ENCODE measurements at regions not wholly inside any gene's neighbourhood (a gene's known extent, or its start where the extent isn't known, plus 50 kb on each side); places are given as distances from the start of the nearest gene placed in this dataset.

DNA sequence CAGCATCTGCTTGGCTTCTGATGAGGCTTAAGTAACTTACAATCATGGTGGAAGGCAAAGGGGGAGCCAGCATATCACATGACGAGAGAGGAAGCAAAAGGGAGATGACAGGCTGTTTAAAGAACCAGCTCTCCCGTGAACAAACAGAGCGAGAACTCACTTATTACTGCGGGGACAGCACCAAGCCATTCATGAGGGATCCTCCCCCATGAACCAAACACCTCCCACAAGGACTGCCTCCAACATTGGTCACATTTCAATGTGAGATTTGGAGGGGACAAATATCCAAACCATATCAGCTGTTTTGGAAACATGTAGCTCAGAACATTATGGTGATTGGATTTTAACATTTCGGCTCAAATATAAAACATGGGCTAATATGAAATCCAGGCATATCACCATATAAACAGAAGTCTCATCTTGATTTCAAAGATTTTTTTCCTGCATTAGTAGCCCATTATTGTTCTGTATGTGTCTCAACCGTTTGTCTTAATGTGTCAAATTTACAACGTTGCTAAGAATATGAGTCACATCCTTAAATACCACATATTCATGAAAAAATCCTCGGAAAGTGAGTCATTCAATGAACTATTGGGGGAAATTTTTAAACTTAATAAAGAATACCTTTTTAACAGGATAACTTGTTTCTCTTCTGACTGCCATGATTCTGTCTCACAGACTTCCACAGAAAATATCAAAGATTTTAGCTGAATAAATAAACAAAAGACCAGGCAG is 894.3 kb downstream of the TFAP2A start:
- H3K9me3 Mint-ChIP-seq = no peaks in the 10 kb centered on the region
- no peak overlapping the region for H3K4me3 Mint-ChIP-seq
- TF ChIP-seq, protein P1, sequence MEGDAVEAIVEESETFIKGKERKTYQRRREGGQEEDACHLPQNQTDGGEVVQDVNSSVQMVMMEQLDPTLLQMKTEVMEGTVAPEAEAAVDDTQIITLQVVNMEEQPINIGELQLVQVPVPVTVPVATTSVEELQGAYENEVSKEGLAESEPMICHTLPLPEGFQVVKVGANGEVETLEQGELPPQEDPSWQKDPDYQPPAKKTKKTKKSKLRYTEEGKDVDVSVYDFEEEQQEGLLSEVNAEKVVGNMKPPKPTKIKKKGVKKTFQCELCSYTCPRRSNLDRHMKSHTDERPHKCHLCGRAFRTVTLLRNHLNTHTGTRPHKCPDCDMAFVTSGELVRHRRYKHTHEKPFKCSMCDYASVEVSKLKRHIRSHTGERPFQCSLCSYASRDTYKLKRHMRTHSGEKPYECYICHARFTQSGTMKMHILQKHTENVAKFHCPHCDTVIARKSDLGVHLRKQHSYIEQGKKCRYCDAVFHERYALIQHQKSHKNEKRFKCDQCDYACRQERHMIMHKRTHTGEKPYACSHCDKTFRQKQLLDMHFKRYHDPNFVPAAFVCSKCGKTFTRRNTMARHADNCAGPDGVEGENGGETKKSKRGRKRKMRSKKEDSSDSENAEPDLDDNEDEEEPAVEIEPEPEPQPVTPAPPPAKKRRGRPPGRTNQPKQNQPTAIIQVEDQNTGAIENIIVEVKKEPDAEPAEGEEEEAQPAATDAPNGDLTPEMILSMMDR (IDR thresholded peaks at IDR 0.05; ENCODE audit: unreplicated experiment in 3 of 3) = no peak
- no peaks in the 10 kb centered on the region for H3K36me3 Mint-ChIP-seq (ENCODE audit: low read depth)
- H3K27me3 Mint-ChIP-seq (ENCODE audit: low read depth) = no peaks in the 10 kb centered on the region
- H3K27ac Mint-ChIP-seq = no peak overlapping the region
- H3K4me1 Mint-ChIP-seq = no peaks in the 10 kb centered on the region

DNA sequence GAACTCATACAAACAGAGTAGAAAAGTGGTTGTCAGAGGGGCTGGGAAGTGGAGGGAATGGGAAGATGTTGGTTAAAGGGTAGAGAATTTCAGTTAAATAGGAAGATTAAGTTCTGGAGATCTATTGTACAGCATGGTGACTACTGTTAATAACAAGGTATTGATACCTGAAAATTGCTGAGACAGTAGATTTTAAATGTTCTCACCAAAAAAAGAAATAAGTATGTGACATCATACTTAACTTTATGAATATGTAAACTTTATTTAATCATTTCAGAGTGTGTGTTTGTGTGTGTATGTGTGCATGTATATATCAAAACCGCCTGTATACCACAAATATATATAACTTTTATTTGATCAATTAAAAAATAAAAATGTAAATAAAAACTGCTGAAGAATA is 896.4 kb downstream of the TFAP2A start:
- Mint-ChIP-seq H3K9me3 (no peaks in the 10 kb centered on the region), H3K27me3 (ENCODE audit: low read depth) (no peaks in the 10 kb centered on the region)

DNA sequence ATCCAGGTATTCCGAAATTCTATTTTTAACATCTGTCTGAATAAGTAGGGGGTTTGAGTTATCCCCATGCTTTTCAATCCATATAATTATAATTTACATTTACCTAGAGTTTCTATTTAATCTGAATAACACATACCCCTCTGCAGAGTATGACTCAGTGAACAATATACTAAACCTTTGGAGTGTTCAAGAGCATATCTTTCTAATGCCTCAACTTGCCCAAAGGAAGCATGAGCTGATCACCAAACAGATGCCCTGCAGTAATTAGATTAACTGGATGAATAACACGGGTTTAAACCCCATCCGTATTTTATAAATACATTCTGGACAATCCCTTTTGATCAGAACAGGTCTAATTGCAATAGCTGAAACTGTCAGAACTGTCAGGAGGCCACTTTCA is 897.1 kb downstream of the TFAP2A start:
- no peaks in the 10 kb centered on the region for H3K27me3 Mint-ChIP-seq (ENCODE audit: low read depth)
- TF ChIP-seq, protein P1 (IDR thresholded peaks at IDR 0.05; ENCODE audit: unreplicated experiment in 3 of 3) = no peak
- no peak overlapping the region for H3K4me3 Mint-ChIP-seq
- no peak overlapping the region for H3K27ac Mint-ChIP-seq
- no peaks in the 10 kb centered on the region for H3K9me3 Mint-ChIP-seq
- H3K36me3 Mint-ChIP-seq (ENCODE audit: low read depth) = no peaks in the 10 kb centered on the region
- H3K4me1 Mint-ChIP-seq = no peaks in the 10 kb centered on the region

More for the DNA sequence above, 896.4 kb downstream of the TFAP2A start:
- no peaks in the 10 kb centered on the region for H3K4me1 Mint-ChIP-seq
- H3K27ac Mint-ChIP-seq = no peak overlapping the region
- TF ChIP-seq, protein P1 (IDR thresholded peaks at IDR 0.05; ENCODE audit: unreplicated experiment in 3 of 3) = no peak
- H3K4me3 Mint-ChIP-seq = no peak overlapping the region
- no peaks in the 10 kb centered on the region for H3K36me3 Mint-ChIP-seq (ENCODE audit: low read depth)

DNA sequence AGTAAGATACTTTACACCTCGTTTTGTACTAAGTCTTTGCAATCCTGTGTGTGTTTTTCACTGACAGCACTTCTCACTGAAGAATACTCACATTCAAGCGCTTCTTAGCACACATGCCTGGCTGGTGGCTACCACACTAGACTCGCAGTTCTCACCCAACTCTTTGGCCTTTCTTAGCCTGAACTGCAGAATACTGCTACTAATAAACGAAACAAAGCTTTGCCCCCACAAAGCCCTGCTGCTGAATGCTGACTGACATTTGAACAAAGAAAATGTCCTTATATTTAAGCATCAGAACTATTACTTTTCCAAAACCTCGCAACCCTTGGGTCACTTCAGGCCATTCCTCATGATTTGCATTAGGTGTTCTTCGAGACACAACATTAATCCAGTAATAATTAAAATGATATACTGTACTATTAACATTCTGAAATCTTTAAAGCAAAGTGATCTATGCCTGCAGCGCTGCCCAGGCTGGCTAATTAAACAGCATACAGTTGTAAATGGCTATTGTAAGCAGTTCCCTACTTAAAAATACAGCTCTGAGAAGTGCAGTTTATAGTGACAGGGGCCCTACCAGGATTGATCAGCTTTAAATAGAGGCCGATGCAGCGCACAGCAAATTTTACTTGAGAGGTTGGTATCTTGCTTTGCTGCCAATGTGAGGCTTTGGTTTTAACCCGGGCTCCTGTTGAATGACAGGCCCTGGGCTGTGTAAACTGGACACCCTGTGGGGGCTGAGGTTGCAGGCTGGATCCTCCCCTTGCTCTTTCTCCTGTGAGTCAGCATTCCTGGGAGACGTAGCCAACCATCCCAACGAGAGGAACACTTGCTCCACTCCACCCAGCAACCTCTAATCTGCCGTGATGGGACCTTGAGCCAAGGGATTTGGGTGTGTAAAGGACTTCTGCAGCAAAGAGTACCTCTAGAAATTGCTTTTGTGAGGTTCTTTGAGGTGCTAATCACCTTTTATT is 899.0 kb downstream of the TFAP2A start:
- Mint-ChIP-seq H3K9me3 (peaks cover 2% of the 10 kb centered on the region), H3K4me1 (no peaks in the 10 kb centered on the region), H3K27ac (no peak overlapping the region)

DNA sequence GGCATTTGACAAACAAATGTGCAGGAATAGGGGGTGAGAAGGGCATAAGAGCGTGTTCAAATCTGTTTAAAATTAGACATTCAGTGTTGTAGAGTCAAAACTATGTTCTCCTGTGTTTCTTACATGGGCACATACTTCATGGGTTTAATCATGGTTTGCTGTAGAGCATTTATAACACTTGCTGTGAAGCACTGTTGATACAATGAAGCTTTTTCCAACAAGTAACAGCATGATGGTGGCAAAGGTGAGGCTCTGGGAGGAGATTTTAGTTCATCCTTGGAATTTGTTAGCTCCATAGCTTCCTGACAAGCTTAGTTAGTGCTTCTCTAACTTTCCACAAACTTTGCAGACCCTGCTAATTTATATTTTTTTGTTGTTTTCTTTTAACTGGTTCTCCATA is 900.7 kb downstream of the TFAP2A start:
- no peak overlapping the region for H3K4me3 Mint-ChIP-seq
- no peaks in the 10 kb centered on the region for H3K27me3 Mint-ChIP-seq (ENCODE audit: low read depth)
- H3K4me1 Mint-ChIP-seq = no peaks in the 10 kb centered on the region
- peaks cover 2% of the 10 kb centered on the region for H3K9me3 Mint-ChIP-seq
- TF ChIP-seq, protein P1 (IDR thresholded peaks at IDR 0.05; ENCODE audit: unreplicated experiment in 3 of 3) = no peak
- no peaks in the 10 kb centered on the region for H3K36me3 Mint-ChIP-seq (ENCODE audit: low read depth)
- H3K27ac Mint-ChIP-seq = no peak overlapping the region

More for the DNA sequence above, 899.0 kb downstream of the TFAP2A start:
- TF ChIP-seq, protein P1 (IDR thresholded peaks at IDR 0.05; ENCODE audit: unreplicated experiment in 3 of 3) = no peak
- no peaks in the 10 kb centered on the region for H3K36me3 Mint-ChIP-seq (ENCODE audit: low read depth)
- no peaks in the 10 kb centered on the region for H3K27me3 Mint-ChIP-seq (ENCODE audit: low read depth)
- H3K4me3 Mint-ChIP-seq = no peak overlapping the region

Measured in nephron (organoid).